Stomach (tissue), 8 donors: ENCODE measurements at regions not wholly inside any gene's neighbourhood (a gene's known extent, or its start where the extent isn't known, plus 50 kb on each side); places are given as distances from the start of the nearest gene placed in this dataset.

Source experiments
- DNase-seq, 2 donors: peaks; one replicate each; pipeline versions ENCODE4 v3.0.0 to v3.0.0-alpha.2; 2013 to 2019
- H3K27ac ChIP-seq, 5 donors: fragments of 200-600 bp in 4 of 5; sonication (generic) in 4 of 5; one replicate each; pipeline ENCODE4 v1.5.1; 2013 to 2019; ENCODE audit warnings: mild to moderate bottlenecking in 1 of 5, moderate library complexity in 1 of 5
- H3K27me3 ChIP-seq, 3 donors: fragments of 200-600 bp; sonication (generic); one replicate each; pipeline ENCODE4 v1.5.1; 2017 to 2019; ENCODE audit warnings: mixed run types in 1 of 3
- H3K36me3 ChIP-seq, 4 donors: fragments of 200-600 bp; sonication (generic); 1 replicate in 3 of 4; 2 replicates in 1 of 4; pipeline ENCODE4 v1.5.1; 2016 to 2019
- H3K4me1 ChIP-seq, 4 donors: fragments of 200-600 bp; sonication (generic); one replicate each; pipeline ENCODE4 v1.5.1; 2016 to 2019
- H3K4me3 ChIP-seq, 4 donors: fragments of 200-600 bp; sonication (generic) in 3 of 4; one replicate each; pipeline ENCODE4 v1.5.1; 2016 to 2019; ENCODE audit warnings: mild to moderate bottlenecking in 1 of 4
- H3K9me3 ChIP-seq, 4 donors: fragments of 200-600 bp; sonication (generic); one replicate each; pipeline ENCODE4 v1.5.1; 2016 to 2019
- EP300 ChIP-seq: sonication (generic); formaldehyde crosslinking; IDR thresholded peaks from one replicate; pipeline ENCODE4 v1.6.1; 2017; ENCODE audit warnings: antibody characterized with exemption
- POLR2A ChIP-seq, 4 donors: fragments of 450-650 bp; IDR thresholded peaks; one replicate each; pipeline ENCODE4 v1.6.1; 2016; ENCODE audit warnings: antibody characterized with exemption in 4 of 4, control low read depth in 2 of 4, mild to moderate bottlenecking in 1 of 4, moderate library complexity in 1 of 4
- POLR2AphosphoS5 ChIP-seq, 3 donors: sonication (generic); formaldehyde crosslinking; IDR thresholded peaks; one replicate each; pipeline ENCODE4 v1.6.1; 2016; ENCODE audit warnings: antibody characterized with exemption in 3 of 3
- WGBS, 5 donors: extraction: QIAGEN DNeasy Blood & Tissue Kit in 3 of 5; methylation state at CpG; one replicate each; pipeline versions ENCODE4 v1.1.5 to v1.1.7; 2013 to 2018; 5-methylcytosine and 5-hydroxymethylcytosine counted together
- intact Hi-C: fragments of 100-400 bp; cut with DNase I; formaldehyde crosslinking; loops from one replicate; pipeline ENCODE4 v1.15.1; 2023; ENCODE audit warnings: low total_unique reads
- TF ChIP-seq, protein P1 (sequence below), 7 experiments: fragments of 450-650 bp in 4 of 7; fragments of 200-600 bp in 3 of 7; sonication (generic) in 3 of 7; IDR thresholded peaks; one replicate each; pipeline ENCODE4 v1.5.1; 2016 to 2019; ENCODE audit warnings: antibody characterized with exemption in 7 of 7, control low read depth in 2 of 7, mild to moderate bottlenecking in 1 of 7
- donor health status: healthy with polysubstance abuse.
- donor health status: Bipolar disorder and iron deficiency.
- donor health status: healthy.

DNA sequence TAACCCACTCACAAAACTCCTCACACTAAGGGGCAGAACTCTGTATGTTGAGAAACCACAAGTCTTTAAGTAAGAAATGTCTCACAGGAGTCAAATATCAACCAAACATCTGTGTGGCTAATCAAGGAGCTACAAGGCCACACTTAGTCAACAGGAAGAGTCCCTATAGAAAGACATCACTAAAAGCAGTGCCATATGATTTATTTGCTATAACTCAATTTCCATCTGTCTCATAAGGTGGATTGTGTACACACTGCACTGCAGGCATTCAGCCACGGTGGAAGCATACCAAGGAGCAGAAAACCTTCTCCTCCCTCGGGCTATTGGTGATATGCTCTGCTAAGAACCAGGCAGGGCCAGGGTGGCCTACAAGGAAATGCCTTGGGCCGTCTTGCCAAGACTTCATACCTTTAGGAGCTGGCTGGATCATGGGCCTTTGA, 197.6 kb upstream of the CFAP20DC start:
- no peaks in the 10 kb centered on the region for H3K9me3 ChIP-seq
- no peak overlapping the region for H3K27ac ChIP-seq
- WGBS, 5 donors = 35 to 72% (median 50%) methylated on average over 3 of the region's 3 CpGs
- peaks cover 0 to 8% (median 2%) of the 10 kb centered on the region in 4 donors for H3K4me1 ChIP-seq
- TF ChIP-seq POLR2A (IDR thresholded peaks at IDR 0.05) (no peak), EP300 (no peak), POLR2AphosphoS5 (IDR thresholded peaks at IDR 0.05) (no peak)
- TF ChIP-seq, protein P1, sequence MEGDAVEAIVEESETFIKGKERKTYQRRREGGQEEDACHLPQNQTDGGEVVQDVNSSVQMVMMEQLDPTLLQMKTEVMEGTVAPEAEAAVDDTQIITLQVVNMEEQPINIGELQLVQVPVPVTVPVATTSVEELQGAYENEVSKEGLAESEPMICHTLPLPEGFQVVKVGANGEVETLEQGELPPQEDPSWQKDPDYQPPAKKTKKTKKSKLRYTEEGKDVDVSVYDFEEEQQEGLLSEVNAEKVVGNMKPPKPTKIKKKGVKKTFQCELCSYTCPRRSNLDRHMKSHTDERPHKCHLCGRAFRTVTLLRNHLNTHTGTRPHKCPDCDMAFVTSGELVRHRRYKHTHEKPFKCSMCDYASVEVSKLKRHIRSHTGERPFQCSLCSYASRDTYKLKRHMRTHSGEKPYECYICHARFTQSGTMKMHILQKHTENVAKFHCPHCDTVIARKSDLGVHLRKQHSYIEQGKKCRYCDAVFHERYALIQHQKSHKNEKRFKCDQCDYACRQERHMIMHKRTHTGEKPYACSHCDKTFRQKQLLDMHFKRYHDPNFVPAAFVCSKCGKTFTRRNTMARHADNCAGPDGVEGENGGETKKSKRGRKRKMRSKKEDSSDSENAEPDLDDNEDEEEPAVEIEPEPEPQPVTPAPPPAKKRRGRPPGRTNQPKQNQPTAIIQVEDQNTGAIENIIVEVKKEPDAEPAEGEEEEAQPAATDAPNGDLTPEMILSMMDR (IDR thresholded peaks at IDR 0.05) = no peak
- no peaks in the 10 kb centered on the region for H3K27me3 ChIP-seq
- intact Hi-C loops = no loop called here
- H3K36me3 ChIP-seq = no peaks in the 10 kb centered on the region
- no peak overlapping the region for H3K4me3 ChIP-seq
- peak in 1 of 2 donors; percentile 36 for DNase-seq

DNA sequence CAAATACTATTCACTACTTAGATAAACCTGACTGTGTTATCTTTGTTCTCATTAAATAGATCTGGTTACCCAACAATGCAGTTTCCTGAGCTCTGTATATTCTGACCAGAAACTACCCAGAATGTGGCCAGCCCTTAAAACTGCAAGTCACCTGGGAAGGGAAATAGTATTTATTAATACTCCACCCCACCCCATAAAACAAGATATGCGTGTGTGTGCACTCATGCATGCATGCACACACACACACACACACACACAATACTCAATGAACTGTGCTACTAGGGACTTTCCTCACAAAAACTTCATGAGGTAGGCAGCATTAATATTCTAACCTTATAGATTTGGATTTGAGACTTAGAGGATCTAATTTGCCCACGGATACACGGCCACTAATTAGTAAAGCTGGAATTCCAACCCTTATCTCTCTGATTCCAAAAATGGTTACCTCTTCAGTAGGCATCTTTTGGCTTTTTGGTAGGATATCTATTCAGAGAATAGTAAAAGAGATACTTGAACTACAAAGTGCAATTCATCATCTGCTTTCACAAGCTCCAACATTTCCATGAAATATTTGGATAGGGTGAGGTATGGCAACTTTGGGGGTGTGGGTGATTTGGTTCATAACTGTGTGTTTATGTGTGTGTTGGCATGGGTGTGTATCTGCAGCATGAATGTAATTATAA, 197.0 kb upstream of the CFAP20DC start:
- no peak overlapping the region for H3K4me3 ChIP-seq
- no peaks in the 10 kb centered on the region for H3K36me3 ChIP-seq
- no peaks in the 10 kb centered on the region for H3K27me3 ChIP-seq
- WGBS, 5 donors = 82 to 90% (median 85%) methylated on average over 3 of the region's 3 CpGs
- intact Hi-C loops = no loop called here
- no peak for TF ChIP-seq EP300
- no peak for TF ChIP-seq POLR2A (IDR thresholded peaks at IDR 0.05)
- no peak for TF ChIP-seq POLR2AphosphoS5 (IDR thresholded peaks at IDR 0.05)
- TF ChIP-seq, protein P1 (IDR thresholded peaks at IDR 0.05) = no peak
- no peak overlapping the region for H3K27ac ChIP-seq
- H3K9me3 ChIP-seq = no peaks in the 10 kb centered on the region
- DNase-seq = no peak
- H3K4me1 ChIP-seq = peaks cover 0 to 8% (median 2%) of the 10 kb centered on the region in 4 donors

DNA sequence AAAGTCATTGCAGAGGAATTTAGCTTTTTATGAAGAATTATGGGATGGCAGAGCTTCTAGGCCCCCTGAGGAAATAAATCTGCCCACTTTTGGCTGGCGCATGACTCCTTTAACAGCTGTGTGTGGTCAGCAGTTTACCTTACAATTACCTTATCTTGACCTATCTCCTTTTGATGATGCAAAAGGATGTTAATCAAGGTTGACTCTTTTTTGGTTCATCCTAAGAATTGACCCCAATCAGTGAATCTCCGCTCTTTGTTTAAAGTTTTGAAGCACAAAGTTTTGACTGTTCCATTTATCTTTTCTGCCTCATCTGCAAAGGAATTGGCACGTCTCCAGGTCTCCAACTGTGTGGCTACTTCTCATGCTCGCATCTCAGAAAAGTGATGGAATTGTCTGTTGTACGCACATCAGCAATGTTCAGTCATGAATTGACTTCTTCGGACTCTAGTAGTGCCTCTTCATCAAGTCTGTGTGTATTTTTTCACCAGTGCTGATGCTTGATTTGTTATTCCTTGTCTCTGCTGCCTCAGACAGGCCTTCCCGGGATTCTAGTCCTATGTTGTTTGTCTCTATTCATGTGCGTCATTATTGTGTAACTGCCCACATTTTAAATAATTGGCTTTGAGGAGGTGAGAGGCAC, 196.2 kb upstream of the CFAP20DC start:
- peak in 1 of 2 donors; percentile 63 for DNase-seq
- no peaks in the 10 kb centered on the region for H3K9me3 ChIP-seq
- intact Hi-C loops = no loop called here
- WGBS, 5 donors = 60 to 82% (median 71%) methylated on average over 8 of the region's 8 CpGs
- H3K4me3 ChIP-seq = no peak overlapping the region
- no peak overlapping the region for H3K27ac ChIP-seq
- no peaks in the 10 kb centered on the region for H3K36me3 ChIP-seq
- no peak for TF ChIP-seq EP300
- no peak for TF ChIP-seq POLR2A (IDR thresholded peaks at IDR 0.05)
- TF ChIP-seq, protein P1 (IDR thresholded peaks at IDR 0.05) = no peak
- no peak for TF ChIP-seq POLR2AphosphoS5 (IDR thresholded peaks at IDR 0.05)
- no peaks in the 10 kb centered on the region for H3K27me3 ChIP-seq
- peaks cover 0 to 8% (median 2%) of the 10 kb centered on the region in 4 donors for H3K4me1 ChIP-seq

DNA sequence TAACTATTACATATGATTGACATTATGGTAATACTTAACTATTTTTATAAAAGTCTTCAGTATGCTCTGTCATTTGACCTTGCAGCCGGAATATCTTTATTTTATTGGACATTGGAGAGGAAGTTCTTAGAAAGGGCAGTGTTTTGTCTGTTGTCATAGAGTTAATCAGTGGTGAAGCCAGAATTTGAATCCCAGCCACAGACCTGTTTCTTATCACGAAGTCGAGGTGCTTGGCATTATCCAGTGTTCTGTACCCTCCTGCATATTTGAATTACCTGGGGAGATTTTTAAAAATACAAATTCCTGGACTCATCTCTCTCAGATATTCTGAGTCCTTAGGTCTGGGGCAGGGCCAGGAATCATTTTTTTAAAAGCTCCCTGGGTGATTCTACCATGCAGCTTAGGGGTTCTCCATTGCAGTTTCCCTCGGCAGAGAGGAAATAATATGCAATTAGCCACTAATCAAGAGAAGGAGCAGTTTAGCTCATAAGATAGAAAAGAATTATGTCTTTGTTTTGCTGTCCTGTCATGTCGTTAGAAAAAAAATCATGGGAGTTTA, 195.6 kb upstream of the CFAP20DC start:
- peak in 1 of 2 donors; percentile 39 for DNase-seq
- H3K27ac ChIP-seq = no peak overlapping the region
- H3K4me1 ChIP-seq = peaks cover 0 to 8% (median 2%) of the 10 kb centered on the region in 4 donors
- no peaks in the 10 kb centered on the region for H3K36me3 ChIP-seq
- H3K9me3 ChIP-seq = no peaks in the 10 kb centered on the region
- intact Hi-C loops = no loop called here
- no peak overlapping the region for H3K4me3 ChIP-seq
- H3K27me3 ChIP-seq = no peaks in the 10 kb centered on the region
- WGBS, 5 donors = 22 to 31% (median 27%) methylated on average over 5 of the region's 5 CpGs
- TF ChIP-seq, protein P1 (IDR thresholded peaks at IDR 0.05) = no peak
- no peak for TF ChIP-seq POLR2A (IDR thresholded peaks at IDR 0.05)
- TF ChIP-seq EP300 = no peak
- no peak for TF ChIP-seq POLR2AphosphoS5 (IDR thresholded peaks at IDR 0.05)
